Mesendoderm (in vitro differentiated cells): ENCODE measurements at regions not wholly inside any gene's neighbourhood (a gene's known extent, or its start where the extent isn't known, plus 50 kb on each side); places are given as distances from the start of the nearest gene placed in this dataset.

ENCODE experiments used
- DNase-seq: peaks from one replicate; pipeline ENCODE4 v3.0.0; 2013
- H2AK5ac ChIP-seq: 2 replicates; pipeline ENCODE4 v1.6.1; 2013; ENCODE audit warnings: low read length, inconsistent platforms
- H2BK120ac ChIP-seq: 2 replicates; pipeline ENCODE4 v1.6.1; 2013; ENCODE audit warnings: low read depth, mild to moderate bottlenecking, low read length, moderate library complexity, mixed read lengths
- H2BK15ac ChIP-seq: replicated peaks from 2 replicates; pipeline ENCODE4 v1.6.1; 2013; ENCODE audit warnings: low read depth, mild to moderate bottlenecking, moderate library complexity
- H2BK5ac ChIP-seq: 2 replicates; pipeline ENCODE4 v1.6.1; 2013; ENCODE audit warnings: low read length, inconsistent platforms
- H3K18ac ChIP-seq: 2 replicates; pipeline ENCODE4 v1.6.1; 2013; ENCODE audit warnings: mild to moderate bottlenecking, low read length, mixed read lengths
- H3K23ac ChIP-seq: one replicate; pipeline ENCODE4 v1.6.1; 2013; ENCODE audit warnings: low read length
- H3K27ac ChIP-seq: 2 replicates; pipeline ENCODE4 v1.5.1; 2013; ENCODE audit warnings: low read depth, mild to moderate bottlenecking, inconsistent platforms, low read length, moderate library complexity
- H3K27me3 ChIP-seq: 2 replicates; pipeline ENCODE4 v1.6.1; 2013; ENCODE audit warnings: low read length, control low read depth, mild to moderate bottlenecking, inconsistent platforms; ENCODE audit not compliant: insufficient read depth, poor library complexity
- H3K36me3 ChIP-seq: 2 replicates; pipeline ENCODE4 v1.6.1; 2013; ENCODE audit warnings: low read length, inconsistent platforms; ENCODE audit not compliant: control insufficient read depth, insufficient read depth
- H3K4ac ChIP-seq: one replicate; pipeline ENCODE4 v1.6.1; 2013; ENCODE audit warnings: low read depth, mild to moderate bottlenecking, low read length, moderate library complexity
- H3K4me1 ChIP-seq: 2 replicates; pipeline ENCODE4 v1.6.1; 2013; ENCODE audit warnings: low read depth, low read length, inconsistent platforms; ENCODE audit not compliant: control insufficient read depth
- H3K4me2 ChIP-seq: 2 replicates; pipeline ENCODE4 v1.6.1; 2013; ENCODE audit warnings: low read length
- H3K4me3 ChIP-seq: 2 replicates; pipeline ENCODE4 v1.5.1; 2013; ENCODE audit warnings: mild to moderate bottlenecking, low read length
- H3K56ac ChIP-seq: one replicate; pipeline ENCODE4 v1.6.1; 2013; ENCODE audit warnings: low read length
- H3K79me1 ChIP-seq: 2 replicates; pipeline ENCODE4 v1.6.1; 2013; ENCODE audit warnings: low read length, inconsistent platforms
- H3K79me2 ChIP-seq: 2 replicates; pipeline ENCODE4 v1.6.1; 2013; ENCODE audit warnings: mild to moderate bottlenecking, low read length; ENCODE audit not compliant: control insufficient read depth, insufficient read depth
- H3K9ac ChIP-seq: 2 replicates; pipeline ENCODE4 v1.6.1; 2013; ENCODE audit warnings: low read length, inconsistent platforms
- H4K5ac ChIP-seq: one replicate; pipeline ENCODE4 v1.6.1; 2013; ENCODE audit warnings: low read length
- H4K8ac ChIP-seq: one replicate; pipeline ENCODE4 v1.6.1; 2013; ENCODE audit warnings: low read depth, mild to moderate bottlenecking, control low read depth, low read length, moderate library complexity
- WGBS: extraction: QIAGEN DNeasy Blood & Tissue Kit; methylation state at CpG from one replicate; pipeline ENCODE4 v1.1.7; 2013; ENCODE audit warnings: low lambda C conversion rate, missing lambda C conversion rate; ENCODE audit not compliant: insufficient coverage; ENCODE audit errors: extremely low coverage; 5-methylcytosine and 5-hydroxymethylcytosine counted together

DNA sequence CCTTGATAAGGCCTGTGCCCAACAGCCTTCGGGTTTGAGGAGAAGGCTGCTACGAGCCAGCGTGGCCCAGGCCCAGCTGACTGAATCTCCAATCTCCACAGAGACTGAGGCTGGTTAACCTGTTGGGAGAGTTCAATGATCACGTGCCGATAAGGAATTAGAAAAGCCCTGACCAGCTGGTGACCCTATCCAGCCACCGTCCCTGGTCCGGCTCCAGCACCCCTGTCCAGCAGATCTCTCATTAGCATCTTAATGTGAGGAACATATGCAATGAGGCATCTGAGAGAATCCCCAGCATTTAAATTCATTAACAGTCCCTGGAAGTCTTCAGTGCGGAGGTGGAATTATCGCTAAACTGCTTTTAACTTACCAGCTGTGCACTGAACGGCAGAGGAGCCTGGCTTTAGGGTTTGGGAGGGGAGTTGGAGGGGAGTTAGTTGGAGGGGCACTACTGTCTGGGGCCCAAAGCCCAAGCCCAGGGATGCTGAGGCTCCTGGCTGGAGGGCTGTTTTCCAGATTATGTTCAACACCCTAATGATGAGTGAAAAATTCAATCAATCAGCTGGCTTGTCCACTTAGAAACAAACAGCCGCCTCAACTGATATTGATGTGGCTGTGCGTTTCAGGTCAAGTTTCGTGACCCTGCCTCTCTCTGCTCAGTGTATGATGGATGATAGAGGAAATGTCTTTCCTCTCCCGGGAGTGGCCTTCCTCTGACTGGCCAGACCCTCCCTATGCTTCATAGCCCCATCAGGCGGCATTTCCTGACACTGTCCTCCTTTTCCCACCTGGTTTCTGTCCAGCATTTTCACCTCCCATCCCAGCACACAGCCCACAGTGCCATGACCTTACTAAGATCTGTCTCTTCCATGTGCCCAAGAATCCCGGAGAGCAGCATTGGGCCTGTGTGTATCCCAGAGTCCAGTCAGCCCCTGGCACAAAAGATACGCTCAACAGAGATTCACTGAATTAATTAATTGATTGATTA lies 184.5 kb downstream of the CCT6B start:
- Histone ChIP-seq H3K4me1 (no peaks in the 10 kb centered on the region), H3K4me2 (no peak overlapping the region), H3K79me1 (no peaks in the 10 kb centered on the region), H2AK5ac (no peak overlapping the region), H3K56ac (no peak overlapping the region), H3K79me2 (no peaks in the 10 kb centered on the region), H4K5ac (no peak overlapping the region), H3K4ac (no peak overlapping the region), H3K9ac (no peak overlapping the region), H2BK15ac (no peak overlapping the region), H2BK120ac (no peak overlapping the region), H3K4me3 (no peak overlapping the region), H3K36me3 (no peaks in the 10 kb centered on the region), H3K18ac (no peak overlapping the region), H4K8ac (no peak overlapping the region), H3K27me3 (no peaks in the 10 kb centered on the region), H2BK5ac (no peak overlapping the region), H3K27ac (no peak overlapping the region), H3K23ac (no peak overlapping the region)
- WGBS = no CpG with 5 or more reads among the region's 17 CpGs
- DNase-seq = no peak

- Histone ChIP-seq H3K79me1 (no peaks in the 10 kb centered on the region), H2BK120ac (no peak overlapping the region), H2BK5ac (no peak overlapping the region), H3K27ac (no peak overlapping the region), H3K79me2 (no peaks in the 10 kb centered on the region), H3K9ac (no peak overlapping the region), H3K4ac (no peak overlapping the region), H3K27me3 (no peaks in the 10 kb centered on the region), H3K56ac (no peak overlapping the region), H4K5ac (no peak overlapping the region), H2AK5ac (no peak overlapping the region), H2BK15ac (no peak overlapping the region), H3K23ac (no peak overlapping the region), H3K4me1 (no peaks in the 10 kb centered on the region), H3K4me3 (no peak overlapping the region), H3K18ac (no peak overlapping the region), H4K8ac (no peak overlapping the region), H3K36me3 (no peaks in the 10 kb centered on the region), H3K4me2 (no peak overlapping the region)
- no CpG with 5 or more reads among the region's 4 CpGs for WGBS
- no peak for DNase-seq
Measured at GRCh38 chr17:34773036-34773435, 188.2 kb downstream of the CCT6B start.

GRCh38 chr17:34771891-34772290 lies 189.4 kb downstream of the CCT6B start:
- H3K4me1 ChIP-seq = no peaks in the 10 kb centered on the region
- no peak overlapping the region for H3K9ac ChIP-seq
- H3K27ac ChIP-seq = no peak overlapping the region
- H4K8ac ChIP-seq = no peak overlapping the region
- no peak overlapping the region for H2BK15ac ChIP-seq
- no peak overlapping the region for H3K18ac ChIP-seq
- H3K23ac ChIP-seq = no peak overlapping the region
- H3K27me3 ChIP-seq = no peaks in the 10 kb centered on the region
- no peaks in the 10 kb centered on the region for H3K79me1 ChIP-seq
- DNase-seq = no peak
- no peak overlapping the region for H2AK5ac ChIP-seq
- H2BK120ac ChIP-seq = no peak overlapping the region
- no peak overlapping the region for H3K4me3 ChIP-seq
- no peaks in the 10 kb centered on the region for H3K79me2 ChIP-seq
- no peak overlapping the region for H3K4me2 ChIP-seq
- H3K4ac ChIP-seq = no peak overlapping the region
- H3K56ac ChIP-seq = no peak overlapping the region
- no CpG with 5 or more reads among the region's 5 CpGs for WGBS
- H2BK5ac ChIP-seq = no peak overlapping the region
- no peak overlapping the region for H4K5ac ChIP-seq
- no peaks in the 10 kb centered on the region for H3K36me3 ChIP-seq

GRCh38 chr17:34770586-34770985 lies 190.7 kb downstream of the CCT6B start:
- Histone ChIP-seq H3K36me3 (no peaks in the 10 kb centered on the region), H2BK120ac (no peak overlapping the region), H2BK15ac (no peak overlapping the region), H3K56ac (no peak overlapping the region), H3K79me1 (no peaks in the 10 kb centered on the region), H3K27me3 (no peaks in the 10 kb centered on the region), H4K8ac (no peak overlapping the region), H2AK5ac (no peak overlapping the region), H3K4me3 (no peak overlapping the region), H3K4me1 (no peaks in the 10 kb centered on the region), H2BK5ac (no peak overlapping the region), H3K18ac (no peak overlapping the region), H3K79me2 (no peaks in the 10 kb centered on the region), H3K9ac (no peak overlapping the region), H3K4me2 (no peak overlapping the region), H4K5ac (no peak overlapping the region), H3K23ac (no peak overlapping the region), H3K27ac (no peak overlapping the region), H3K4ac (no peak overlapping the region)
- DNase-seq = no peak
- WGBS = no CpG with 5 or more reads among the region's 3 CpGs

GRCh38 chr17:34769899-34770298 lies 190.5 kb downstream of the TMEM132E start:
- H3K56ac ChIP-seq = no peak overlapping the region
- no peak overlapping the region for H3K4me2 ChIP-seq
- H2BK120ac ChIP-seq = no peak overlapping the region
- H2BK5ac ChIP-seq = no peak overlapping the region
- H3K27me3 ChIP-seq = no peaks in the 10 kb centered on the region
- no peak overlapping the region for H3K27ac ChIP-seq
- no peak overlapping the region for H2AK5ac ChIP-seq
- no peak overlapping the region for H4K5ac ChIP-seq
- H3K4me3 ChIP-seq = no peak overlapping the region
- no peak overlapping the region for H3K4ac ChIP-seq
- H3K23ac ChIP-seq = no peak overlapping the region
- no peaks in the 10 kb centered on the region for H3K4me1 ChIP-seq
- H3K79me2 ChIP-seq = no peaks in the 10 kb centered on the region
- no peaks in the 10 kb centered on the region for H3K79me1 ChIP-seq
- H3K36me3 ChIP-seq = no peaks in the 10 kb centered on the region
- DNase-seq = no peak
- no peak overlapping the region for H4K8ac ChIP-seq
- H3K9ac ChIP-seq = no peak overlapping the region
- no CpG with 5 or more reads among the region's 2 CpGs for WGBS
- no peak overlapping the region for H3K18ac ChIP-seq
- H2BK15ac ChIP-seq = no peak overlapping the region
